Mesodermal cell (in vitro differentiated cells): ENCODE measurements at regions not wholly inside any gene's neighbourhood (a gene's known extent, or its start where the extent isn't known, plus 50 kb on each side); places are given as distances from the start of the nearest gene placed in this dataset.

Source experiments
- H3K27ac ChIP-seq: 2 replicates; pipeline ENCODE4 v1.7.0; 2013; ENCODE audit warnings: mild to moderate bottlenecking, low read depth, low read length, moderate library complexity; ENCODE audit not compliant: severe bottlenecking
- H3K36me3 ChIP-seq: 2 replicates; pipeline ENCODE4 v1.7.1; 2013; ENCODE audit warnings: mild to moderate bottlenecking, low read length, moderate library complexity; ENCODE audit not compliant: control insufficient read depth, insufficient read depth
- H3K4me1 ChIP-seq: one replicate; pipeline ENCODE4 v1.7.1; 2013; ENCODE audit warnings: mild to moderate bottlenecking, low read length; ENCODE audit not compliant: insufficient read depth, control insufficient read depth, poor library complexity, severe bottlenecking
- H3K4me3 ChIP-seq: 2 replicates; pipeline ENCODE4 v1.7.0; 2013; ENCODE audit warnings: low read length, control low read depth, mild to moderate bottlenecking; ENCODE audit not compliant: insufficient read depth, poor library complexity, severe bottlenecking; ENCODE audit errors: extremely low read depth
- H3K9me3 ChIP-seq: 2 replicates; pipeline ENCODE4 v1.7.1; 2013; ENCODE audit warnings: mild to moderate bottlenecking, low read length, moderate library complexity; ENCODE audit not compliant: control insufficient read depth
- WGBS, 2 experiments: methylation state at CpG; one replicate each; pipeline ENCODE4 v1.1.5; 2013; ENCODE audit warnings: missing lambda C conversion rate in 2 of 2; ENCODE audit not compliant: insufficient coverage in 2 of 2; 5-methylcytosine and 5-hydroxymethylcytosine counted together

DNA sequence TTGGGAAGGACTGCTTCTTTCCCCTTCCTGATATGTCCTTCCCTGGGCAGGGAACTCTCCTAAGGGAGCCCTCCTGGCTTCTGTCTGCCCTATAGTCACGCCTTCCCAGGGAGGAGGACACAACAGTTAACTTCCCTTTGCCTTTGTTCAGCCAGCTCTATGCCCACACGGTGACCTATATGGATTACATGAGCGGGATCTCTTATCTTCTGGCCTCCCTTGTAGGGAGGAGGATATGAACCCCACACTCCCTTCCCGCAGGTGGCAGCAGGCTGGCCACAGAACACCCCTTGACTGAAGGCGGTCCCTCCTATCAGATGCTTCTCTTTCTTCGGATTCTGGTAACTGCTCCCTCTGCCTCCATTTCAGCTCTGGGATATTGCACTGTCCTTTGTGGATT is 135.6 kb upstream of the MAX start:
- H3K36me3 ChIP-seq = no peaks in the 10 kb centered on the region
- WGBS, 2 experiments = 80 to 89% methylated on average over 4 to 6 of the region's 6 CpGs
- H3K9me3 ChIP-seq = no peaks in the 10 kb centered on the region
- H3K4me3 ChIP-seq = no peak overlapping the region
- H3K4me1 ChIP-seq = peaks cover 34% of the 10 kb centered on the region
- H3K27ac ChIP-seq = no peak overlapping the region

DNA sequence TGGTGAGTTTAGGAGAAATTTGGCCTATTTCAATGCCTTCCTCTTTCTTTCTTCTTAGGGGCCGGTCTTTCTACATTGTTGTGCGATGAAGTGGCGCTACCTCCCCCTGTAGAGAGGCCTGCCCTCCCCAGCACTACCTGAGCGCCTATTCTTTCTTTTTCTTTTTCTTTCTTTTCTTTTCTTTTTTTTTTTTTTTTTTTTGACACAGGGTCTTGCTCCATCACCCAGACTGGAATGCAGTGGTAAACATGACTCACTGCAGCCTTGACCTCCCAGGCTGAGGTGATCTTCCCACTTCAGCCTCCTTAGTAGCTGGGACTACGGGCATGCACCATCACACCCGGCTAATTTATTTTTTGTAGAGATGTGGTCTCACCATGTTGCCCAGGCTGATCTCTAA is 136.1 kb upstream of the MAX start:
- no peaks in the 10 kb centered on the region for H3K36me3 ChIP-seq
- peak overlapping the region; percentile 73 for H3K27ac ChIP-seq
- WGBS, 2 experiments = 82 to 84% methylated on average over 5 to 6 of the region's 6 CpGs
- peaks cover 34% of the 10 kb centered on the region for H3K4me1 ChIP-seq
- no peak overlapping the region for H3K4me3 ChIP-seq
- no peaks in the 10 kb centered on the region for H3K9me3 ChIP-seq

GRCh38 chr14:65239143-65239937 is 137.0 kb upstream of the MAX start:
- H3K27ac ChIP-seq = peak overlapping the region; percentile 73
- no peaks in the 10 kb centered on the region for H3K36me3 ChIP-seq
- WGBS, 2 experiments = 84 to 85% methylated on average over 8 to 10 of the region's 10 CpGs
- H3K4me3 ChIP-seq = no peak overlapping the region
- H3K9me3 ChIP-seq = no peaks in the 10 kb centered on the region
- peaks cover 40% of the 10 kb centered on the region for H3K4me1 ChIP-seq

GRCh38 chr14:65239938-65240296 is 137.6 kb upstream of the MAX start:
- peaks cover 40% of the 10 kb centered on the region for H3K4me1 ChIP-seq
- no peak overlapping the region for H3K27ac ChIP-seq
- H3K4me3 ChIP-seq = no peak overlapping the region
- 80% methylated on average over 1 of the region's 1 CpG; no CpG with 5 or more reads in 1 of the 2 experiments for WGBS, 2 experiments
- no peaks in the 10 kb centered on the region for H3K36me3 ChIP-seq
- no peaks in the 10 kb centered on the region for H3K9me3 ChIP-seq

- Histone ChIP-seq H3K4me3 (no peak overlapping the region), H3K36me3 (no peaks in the 10 kb centered on the region), H3K27ac (no peak overlapping the region), H3K4me1 (peaks cover 39% of the 10 kb centered on the region), H3K9me3 (no peaks in the 10 kb centered on the region)
- WGBS, 2 experiments = 91 to 97% methylated on average over 4 to 7 of the region's 9 CpGs
These were observed 138.9 kb upstream of the MAX start for GRCh38 chr14:65241125-65241752.

DNA sequence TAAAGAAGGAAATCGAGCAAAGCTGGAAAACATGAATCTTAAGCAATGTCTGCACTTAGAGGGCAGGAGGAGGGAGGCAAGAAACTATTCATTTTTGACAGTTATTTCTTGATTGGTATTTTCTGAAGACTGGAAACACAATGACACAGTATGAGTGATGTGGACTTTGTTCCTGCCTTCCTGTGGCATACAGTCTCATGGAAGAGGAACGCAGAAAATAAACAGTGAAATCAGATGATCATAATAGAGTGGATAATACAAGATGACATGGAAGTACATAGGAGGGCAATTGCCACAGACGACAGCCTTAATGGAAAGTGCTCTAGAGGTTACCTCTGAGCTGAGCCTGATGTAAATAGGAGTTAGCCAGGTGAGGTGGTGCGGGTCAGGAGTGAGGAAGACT is 140.4 kb upstream of the MAX start:
- WGBS, 2 experiments = 94 to 100% methylated on average over 3 to 4 of the region's 4 CpGs
- Histone ChIP-seq H3K36me3 (no peaks in the 10 kb centered on the region), H3K4me3 (no peak overlapping the region), H3K27ac (no peak overlapping the region), H3K4me1 (peaks cover 24% of the 10 kb centered on the region), H3K9me3 (no peaks in the 10 kb centered on the region)

DNA sequence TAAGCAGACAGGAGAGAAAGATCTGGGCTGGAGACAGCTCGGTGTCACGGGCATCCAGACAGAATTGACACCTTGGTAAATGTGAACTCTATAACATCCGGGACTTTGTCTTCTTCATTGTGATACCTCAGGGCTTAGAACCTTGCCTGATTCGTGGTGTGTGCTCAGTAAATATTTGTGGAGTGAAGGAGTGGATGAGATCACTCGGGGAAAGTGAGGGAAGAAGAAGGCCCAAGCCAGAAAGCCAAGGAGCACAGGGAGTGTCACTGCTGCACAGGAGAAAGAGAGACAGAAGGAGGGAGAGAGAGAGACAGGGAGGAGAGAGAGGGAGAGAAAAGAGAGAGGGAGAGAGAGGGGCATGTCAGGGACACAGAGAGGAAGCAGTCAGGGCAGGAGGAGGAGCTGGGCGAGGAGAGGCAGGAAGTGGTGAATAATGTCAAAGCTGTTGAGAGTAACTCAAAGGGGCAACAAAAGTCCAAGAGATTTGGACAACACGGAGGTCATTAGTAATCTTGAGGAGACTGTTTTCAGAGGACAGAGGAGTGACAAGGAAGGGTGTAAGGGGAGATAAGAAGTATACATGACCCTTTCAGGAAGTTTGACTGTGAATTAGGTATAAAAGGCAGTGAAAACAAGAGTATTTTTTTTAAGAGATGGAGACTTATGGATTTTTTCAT is 141.6 kb upstream of the MAX start:
- no peaks in the 10 kb centered on the region for H3K9me3 ChIP-seq
- H3K27ac ChIP-seq = peak overlapping the region; percentile 39
- H3K4me3 ChIP-seq = no peak overlapping the region
- H3K36me3 ChIP-seq = no peaks in the 10 kb centered on the region
- WGBS, 2 experiments = 87 to 90% methylated on average over 7 of the region's 7 CpGs
- H3K4me1 ChIP-seq = peaks cover 13% of the 10 kb centered on the region

- Histone ChIP-seq H3K4me3 (no peak overlapping the region), H3K27ac (no peak overlapping the region), H3K9me3 (peaks cover 10% of the 10 kb centered on the region), H3K4me1 (peaks cover 5% of the 10 kb centered on the region), H3K36me3 (no peaks in the 10 kb centered on the region)
- 94 to 96% methylated on average over 3 to 4 of the region's 5 CpGs for WGBS, 2 experiments
These were observed 147.3 kb upstream of the MAX start for GRCh38 chr14:65249471-65250161.

GRCh38 chr14:65250162-65250495 is 147.8 kb upstream of the MAX start:
- Histone ChIP-seq H3K36me3 (no peaks in the 10 kb centered on the region), H3K4me1 (peaks cover 10% of the 10 kb centered on the region), H3K27ac (no peak overlapping the region), H3K4me3 (no peak overlapping the region), H3K9me3 (peaks cover 10% of the 10 kb centered on the region)
- 86 to 100% methylated on average over 2 of the region's 2 CpGs for WGBS, 2 experiments

DNA sequence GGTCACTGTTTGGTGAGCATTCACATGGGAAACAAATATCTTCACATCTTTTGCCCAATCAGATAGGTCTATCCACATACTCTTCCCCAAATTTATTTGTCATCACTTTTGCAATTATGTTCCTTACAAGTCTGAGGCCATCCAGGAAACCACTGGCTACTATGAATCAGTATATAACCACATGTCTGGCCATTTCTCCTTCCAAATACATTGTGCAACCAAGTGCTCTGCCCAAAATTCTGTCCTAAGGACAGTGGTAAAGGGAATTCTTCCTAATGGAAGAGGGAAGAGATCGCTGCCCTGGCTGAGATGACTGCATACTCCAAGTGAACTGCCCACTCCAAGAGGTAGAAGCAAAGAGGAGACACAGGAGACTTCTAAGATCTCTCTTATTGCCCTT is 148.9 kb upstream of the MAX start:
- H3K36me3 ChIP-seq = no peaks in the 10 kb centered on the region
- no peak overlapping the region for H3K4me3 ChIP-seq
- H3K27ac ChIP-seq = no peak overlapping the region
- WGBS, 2 experiments = 100% methylated on average over 1 of the region's 1 CpG
- H3K9me3 ChIP-seq = peaks cover 10% of the 10 kb centered on the region
- H3K4me1 ChIP-seq = peaks cover 20% of the 10 kb centered on the region
